GM23248 (cell line): ENCODE measurements at regions not wholly inside any gene's neighbourhood (a gene's known extent, or its start where the extent isn't known, plus 50 kb on each side); places are given as distances from the start of the nearest gene placed in this dataset.

Source experiments
- EZH2 ChIP-seq: fragments of 200-600 bp; sonication (generic); IDR thresholded peaks from 2 replicates; pipeline ENCODE4 v1.6.1; 2018; ENCODE audit warnings: antibody characterized with exemption, mild to moderate bottlenecking; ENCODE audit not compliant: insufficient read depth, poor library complexity, severe bottlenecking
- EZH2phosphoT487 ChIP-seq: fragments of 200-600 bp; sonication (generic); IDR thresholded peaks from 2 replicates; pipeline ENCODE4 v1.6.1; 2018; ENCODE audit warnings: antibody characterized with exemption, moderate library complexity, mild to moderate bottlenecking, low read depth; ENCODE audit not compliant: insufficient read depth

DNA sequence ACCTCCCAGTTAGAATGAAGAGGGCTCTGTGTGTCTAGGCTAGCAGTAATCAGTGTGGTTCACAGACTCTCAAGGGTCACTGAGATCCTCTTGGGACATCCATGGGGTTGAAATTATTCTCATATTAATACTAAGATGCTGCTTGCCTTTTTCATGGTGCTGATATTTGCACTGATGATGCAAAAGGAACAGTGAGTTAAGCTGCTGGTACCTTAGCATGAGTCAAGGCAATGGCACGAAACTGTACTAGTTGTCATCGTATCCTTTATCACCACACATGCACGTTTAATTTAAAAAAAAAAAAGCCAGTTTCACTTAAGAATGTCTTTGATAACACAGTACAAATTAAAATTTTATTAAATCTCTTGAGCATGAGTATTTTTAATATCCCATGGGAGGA, 151.9 kb upstream of the TANK start:
- TF ChIP-seq EZH2 (no peak), EZH2phosphoT487 (no peak)
